ENCODE measurements at regions not wholly inside any gene's neighbourhood (a gene's known extent, or its start where the extent isn't known, plus 50 kb on each side); places are given as distances from the start of the nearest gene placed in this dataset.

DNA sequence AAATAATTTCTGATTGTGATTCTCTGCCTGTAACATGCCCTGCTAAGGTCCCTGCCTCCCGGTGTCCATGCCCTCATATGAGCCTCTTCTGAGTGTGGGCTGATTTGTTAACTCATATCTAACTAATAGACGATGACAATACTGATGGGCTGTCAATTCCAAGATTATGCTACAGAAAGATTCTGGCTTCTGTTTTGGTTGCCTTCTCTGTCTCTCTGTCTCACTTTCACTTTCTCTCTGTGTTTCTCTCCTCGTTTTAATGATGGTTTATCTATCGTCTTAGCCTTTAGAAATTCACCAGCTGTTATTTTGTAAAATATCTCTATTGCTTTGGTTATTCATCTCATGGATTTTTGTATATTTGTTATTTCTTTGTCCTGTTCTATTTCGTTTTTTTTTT is 312.5 kb upstream of the ANXA10 start:
- Histone ChIP-seq H3K27me3 (no peaks in the 10 kb centered on the region), H3K4me1 (replicated peaks in 1 of 2) (no peaks in the 10 kb centered on the region), H3K36me3 (replicated peaks in 1 of 2) (no peaks in the 10 kb centered on the region), H3K4me3 (no peak overlapping the region), H3K27ac (no peak overlapping the region), H3K9me3 (replicated peaks in 1 of 3) (no peaks in the 10 kb centered on the region)
- DNase-seq = no peak
- TF ChIP-seq, protein P1, sequence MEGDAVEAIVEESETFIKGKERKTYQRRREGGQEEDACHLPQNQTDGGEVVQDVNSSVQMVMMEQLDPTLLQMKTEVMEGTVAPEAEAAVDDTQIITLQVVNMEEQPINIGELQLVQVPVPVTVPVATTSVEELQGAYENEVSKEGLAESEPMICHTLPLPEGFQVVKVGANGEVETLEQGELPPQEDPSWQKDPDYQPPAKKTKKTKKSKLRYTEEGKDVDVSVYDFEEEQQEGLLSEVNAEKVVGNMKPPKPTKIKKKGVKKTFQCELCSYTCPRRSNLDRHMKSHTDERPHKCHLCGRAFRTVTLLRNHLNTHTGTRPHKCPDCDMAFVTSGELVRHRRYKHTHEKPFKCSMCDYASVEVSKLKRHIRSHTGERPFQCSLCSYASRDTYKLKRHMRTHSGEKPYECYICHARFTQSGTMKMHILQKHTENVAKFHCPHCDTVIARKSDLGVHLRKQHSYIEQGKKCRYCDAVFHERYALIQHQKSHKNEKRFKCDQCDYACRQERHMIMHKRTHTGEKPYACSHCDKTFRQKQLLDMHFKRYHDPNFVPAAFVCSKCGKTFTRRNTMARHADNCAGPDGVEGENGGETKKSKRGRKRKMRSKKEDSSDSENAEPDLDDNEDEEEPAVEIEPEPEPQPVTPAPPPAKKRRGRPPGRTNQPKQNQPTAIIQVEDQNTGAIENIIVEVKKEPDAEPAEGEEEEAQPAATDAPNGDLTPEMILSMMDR (IDR thresholded peaks at IDR 0.05) = no peak
- no peak for TF ChIP-seq POLR2A (IDR thresholded peaks at IDR 0.05)
- intact Hi-C loops (cut with DNase I) = no loop called here
- 49 to 61% (median 55%) methylated on average over 5 of the region's 5 CpGs for WGBS, 4 donors

DNA sequence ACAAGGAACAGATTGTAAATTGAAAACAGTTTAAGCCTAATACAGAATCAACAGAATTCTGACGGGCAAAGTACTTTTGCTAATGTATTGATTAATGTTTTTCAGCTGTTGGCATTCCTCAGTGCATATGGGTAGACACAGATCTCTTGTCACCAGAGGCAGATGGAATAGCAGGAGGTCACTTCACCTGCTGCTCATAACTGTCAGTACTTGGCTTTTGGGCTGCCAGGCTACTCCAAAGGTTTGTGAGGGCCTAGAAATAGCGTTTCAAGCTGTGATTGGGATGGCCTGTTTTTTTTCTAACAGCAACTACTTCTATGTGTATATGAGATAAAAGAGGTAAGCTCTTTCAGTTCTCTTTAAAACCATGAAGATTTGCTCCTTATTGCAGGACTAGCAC is 307.5 kb upstream of the ANXA10 start:
- no peak for DNase-seq
- Histone ChIP-seq H3K9me3 (replicated peaks in 1 of 3) (peaks cover 0 to 2% (median 0%) of the 10 kb centered on the region in 3 donors), H3K27me3 (no peaks in the 10 kb centered on the region), H3K36me3 (replicated peaks in 1 of 2) (no peaks in the 10 kb centered on the region), H3K4me3 (no peak overlapping the region), H3K27ac (no peak overlapping the region), H3K4me1 (replicated peaks in 1 of 2) (no peaks in the 10 kb centered on the region)
- WGBS, 4 donors = 58 to 75% (median 68%) methylated on average over 2 of the region's 2 CpGs
- intact Hi-C loops (cut with DNase I) = no loop called here
- no peak for TF ChIP-seq POLR2A (IDR thresholded peaks at IDR 0.05)
- TF ChIP-seq, protein P1 (IDR thresholded peaks at IDR 0.05) = no peak

DNA sequence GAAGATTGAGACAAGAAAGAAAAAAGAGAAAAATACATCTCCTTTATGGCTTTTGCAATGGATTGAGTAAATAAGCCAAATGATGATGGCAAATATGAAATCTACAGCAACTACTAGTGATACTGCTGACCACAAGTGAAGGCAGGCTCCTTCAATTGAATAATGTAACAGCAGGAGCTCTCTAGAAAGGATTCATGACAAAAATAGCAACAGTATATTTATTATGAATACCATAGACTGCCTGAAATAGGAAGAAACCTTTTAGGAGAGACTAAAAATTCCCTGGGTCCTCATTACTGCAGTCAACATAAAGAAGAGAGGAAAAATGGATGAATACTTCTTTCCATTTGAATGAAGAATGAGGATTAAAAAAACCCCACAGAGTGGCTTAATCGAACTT is 306.8 kb upstream of the ANXA10 start:
- no peak for TF ChIP-seq POLR2A (IDR thresholded peaks at IDR 0.05)
- TF ChIP-seq, protein P1 (IDR thresholded peaks at IDR 0.05) = no peak
- Histone ChIP-seq H3K9me3 (replicated peaks in 1 of 3) (peaks cover 0 to 2% (median 0%) of the 10 kb centered on the region in 3 donors), H3K4me3 (no peak overlapping the region), H3K27me3 (no peaks in the 10 kb centered on the region), H3K27ac (no peak overlapping the region), H3K4me1 (replicated peaks in 1 of 2) (no peaks in the 10 kb centered on the region), H3K36me3 (replicated peaks in 1 of 2) (no peaks in the 10 kb centered on the region)
- intact Hi-C loops (cut with DNase I) = no loop called here
- no peak for DNase-seq
- 42 to 60% (median 55%) methylated on average over 1 of the region's 1 CpG for WGBS, 4 donors

DNA sequence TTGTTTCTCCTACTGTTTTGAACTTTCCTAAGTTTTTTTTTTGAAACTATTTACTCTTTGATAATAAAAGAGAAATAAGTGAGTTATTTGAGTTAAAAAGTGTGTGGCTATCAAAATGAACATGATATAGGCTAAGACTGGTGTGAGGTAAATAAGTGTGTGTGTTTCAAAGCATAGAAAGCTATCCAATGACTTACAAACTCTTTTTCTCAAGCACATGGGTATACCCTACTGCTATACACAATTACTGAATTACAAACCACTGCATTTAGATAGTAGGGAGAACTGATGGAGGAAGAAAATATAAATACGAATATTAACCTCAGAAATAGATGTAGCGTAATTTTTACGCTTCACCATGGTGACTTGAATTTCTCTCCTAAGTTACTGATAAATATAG is 305.8 kb upstream of the ANXA10 start:
- Histone ChIP-seq H3K4me1 (replicated peaks in 1 of 2) (no peaks in the 10 kb centered on the region), H3K9me3 (replicated peaks in 1 of 3) (peaks cover 0 to 2% (median 0%) of the 10 kb centered on the region in 3 donors), H3K4me3 (no peak overlapping the region), H3K27ac (no peak overlapping the region), H3K27me3 (no peaks in the 10 kb centered on the region), H3K36me3 (replicated peaks in 1 of 2) (no peaks in the 10 kb centered on the region)
- 93 to 96% (median 94%) methylated on average over 3 of the region's 3 CpGs for WGBS, 4 donors
- intact Hi-C loops (cut with DNase I) = no loop called here
- DNase-seq = no peak
- TF ChIP-seq POLR2A (IDR thresholded peaks at IDR 0.05) = no peak
- TF ChIP-seq, protein P1 (IDR thresholded peaks at IDR 0.05) = no peak

Data from adrenal gland (tissue), 9 donors.